HG03575 (cell line): ENCODE measurements at regions not wholly inside any gene's neighbourhood (a gene's known extent, or its start where the extent isn't known, plus 50 kb on each side); places are given as distances from the start of the nearest gene placed in this dataset.
"Not testable (repeated sequence)": the region's sequence is repeated elsewhere in the genome, so short reads cannot be mapped to it uniquely, and the experiment has no call there.

Experiments
- ATAC-seq: cut with Tn5 transposase; IDR thresholded peaks from one replicate; pipeline ENCODE4 v1.9.1; 2021; ENCODE audit not compliant: unreplicated experiment, insufficient number of reproducible peaks, low FRiP score; ENCODE audit errors: extremely low read depth

- no peak for ATAC-seq
These were observed 216.3 kb upstream of the LRTM1 start for GRCh38 chr3:55144015-55144673.

- ATAC-seq: no peak
These were observed 215.5 kb upstream of the LRTM1 start for GRCh38 chr3:55143336-55143735.

- ATAC-seq: not testable (repeated sequence)
These were observed 208.4 kb upstream of the LRTM1 start for GRCh38 chr3:55136291-55136690.

- no peak for ATAC-seq
These were observed 200.5 kb upstream of the LRTM1 start for GRCh38 chr3:55128225-55128823.

GRCh38 chr3:55127565-55127964 is 199.7 kb upstream of the LRTM1 start:
- no peak for ATAC-seq

GRCh38 chr3:55124371-55124770 is 196.5 kb upstream of the LRTM1 start:
- ATAC-seq: no peak
